ENCODE measurements at regions not wholly inside any gene's neighbourhood (a gene's known extent, or its start where the extent isn't known, plus 50 kb on each side); places are given as distances from the start of the nearest gene placed in this dataset.

DNA sequence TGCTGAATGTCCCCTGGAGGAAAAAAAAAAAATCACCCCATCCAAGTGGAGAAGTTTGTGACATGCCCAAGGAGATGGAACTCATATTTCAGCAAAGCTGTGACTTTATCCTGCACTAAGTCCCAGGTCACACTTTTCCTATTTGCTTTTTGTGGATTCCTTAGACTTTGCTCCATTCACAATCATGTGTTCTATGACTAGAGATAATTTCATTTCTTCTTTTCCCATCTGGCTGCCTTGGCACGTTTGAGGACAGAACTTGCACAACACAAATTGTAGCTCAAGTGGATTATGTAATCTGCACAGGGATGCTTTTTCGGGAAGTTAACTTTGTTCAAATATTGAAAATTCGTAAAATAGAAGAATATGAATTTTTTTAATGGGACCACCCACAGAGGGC lies 100.7 kb upstream of the PTPN1 start:
- H2AFZ ChIP-seq (ENCODE audit: low read depth, low read length): no peak overlapping the region
- CTCF ChIA-PET: no interaction called here
- no peak overlapping the region for H3K4me3 ChIP-seq (replicated peaks in 1 of 3; ENCODE audit: insufficient read depth in 1 of 3, low read depth in 1 of 3, low read length in 3 of 3)
- BruUV-seq (replicated peaks): no TSS peak
- POLR2A ChIA-PET: no interaction called here
- H3K79me2 ChIP-seq (ENCODE audit: control insufficient read depth, insufficient read depth, low read length): no peaks in the 10 kb centered on the region
- TF ChIP-seq POLR2AphosphoS5 (IDR thresholded peaks at IDR 0.05; ENCODE audit: insufficient read depth, low read depth, low read length) (no peak), JUN (IDR thresholded peaks at IDR 0.05; ENCODE audit: borderline replicate concordance, insufficient read depth, insufficient read length, low read depth) (no peak), MYC (IDR thresholded peaks at IDR 0.05; ENCODE audit: low read depth, low read length) (no peak), GATA2 (IDR thresholded peaks at IDR 0.05; ENCODE audit: insufficient read depth, insufficient read length, low read depth, low read length) (no peak), EZH2 (IDR thresholded peaks at IDR 0.05; ENCODE audit: borderline replicate concordance, low read depth, low read length, severe bottlenecking) (no peak), FOS (IDR thresholded peaks at IDR 0.05; ENCODE audit: borderline replicate concordance, insufficient read depth, low read length) (no peak), POLR2A (IDR thresholded peaks at IDR 0.05; ENCODE audit: low read depth, low read length) (no peak)
- TF ChIP-seq, protein P1, sequence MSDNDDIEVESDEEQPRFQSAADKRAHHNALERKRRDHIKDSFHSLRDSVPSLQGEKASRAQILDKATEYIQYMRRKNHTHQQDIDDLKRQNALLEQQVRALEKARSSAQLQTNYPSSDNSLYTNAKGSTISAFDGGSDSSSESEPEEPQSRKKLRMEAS (IDR thresholded peaks at IDR 0.05; ENCODE audit: insufficient read depth, insufficient read length): no peak
- TF ChIP-seq, protein P2, sequence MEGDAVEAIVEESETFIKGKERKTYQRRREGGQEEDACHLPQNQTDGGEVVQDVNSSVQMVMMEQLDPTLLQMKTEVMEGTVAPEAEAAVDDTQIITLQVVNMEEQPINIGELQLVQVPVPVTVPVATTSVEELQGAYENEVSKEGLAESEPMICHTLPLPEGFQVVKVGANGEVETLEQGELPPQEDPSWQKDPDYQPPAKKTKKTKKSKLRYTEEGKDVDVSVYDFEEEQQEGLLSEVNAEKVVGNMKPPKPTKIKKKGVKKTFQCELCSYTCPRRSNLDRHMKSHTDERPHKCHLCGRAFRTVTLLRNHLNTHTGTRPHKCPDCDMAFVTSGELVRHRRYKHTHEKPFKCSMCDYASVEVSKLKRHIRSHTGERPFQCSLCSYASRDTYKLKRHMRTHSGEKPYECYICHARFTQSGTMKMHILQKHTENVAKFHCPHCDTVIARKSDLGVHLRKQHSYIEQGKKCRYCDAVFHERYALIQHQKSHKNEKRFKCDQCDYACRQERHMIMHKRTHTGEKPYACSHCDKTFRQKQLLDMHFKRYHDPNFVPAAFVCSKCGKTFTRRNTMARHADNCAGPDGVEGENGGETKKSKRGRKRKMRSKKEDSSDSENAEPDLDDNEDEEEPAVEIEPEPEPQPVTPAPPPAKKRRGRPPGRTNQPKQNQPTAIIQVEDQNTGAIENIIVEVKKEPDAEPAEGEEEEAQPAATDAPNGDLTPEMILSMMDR (IDR thresholded peaks at IDR 0.05; ENCODE audit: extremely low read depth in 1 of 2, insufficient read depth in 1 of 2, low read depth in 1 of 2, low read length in 2 of 2): no peak
- intact Hi-C loops (cut with micrococcal nuclease): no loop called here
- no peak for FAIRE-seq
- H3K27me3 ChIP-seq (ENCODE audit: control insufficient read depth in 2 of 2, insufficient read depth in 2 of 2, low read length in 2 of 2): peaks cover 6 to 9% of the 10 kb centered on the region in 2 experiments
- H3K9ac ChIP-seq (replicated peaks; ENCODE audit: extremely low read depth, insufficient read depth, low read length): no peak overlapping the region
- no peaks in the 10 kb centered on the region for H3K9me3 ChIP-seq (replicated peaks; ENCODE audit: control insufficient read depth, insufficient read depth, low read length)
- H4K20me1 ChIP-seq (replicated peaks; ENCODE audit: control insufficient read depth, extremely low read depth, insufficient read depth, low read length): no peaks in the 10 kb centered on the region
- dilution Hi-C loops (cut with MboI; ENCODE audit: extremely low pct_ligation_motif_present, low sequenced_read_pairs): no loop called here
- H3K9me1 ChIP-seq (replicated peaks; ENCODE audit: control insufficient read depth, extremely low read depth, insufficient read depth, low read length): no peaks in the 10 kb centered on the region
- no peaks in the 10 kb centered on the region for H3K4me1 ChIP-seq (ENCODE audit: control insufficient read depth, extremely low read depth, insufficient read depth, low read length)
- H3K27ac ChIP-seq (ENCODE audit: insufficient read depth, low read depth, low read length): no peak overlapping the region
- no peak overlapping the region for H3K4me2 ChIP-seq (ENCODE audit: insufficient read depth, low read length)
- no peaks in the 10 kb centered on the region for H3K36me3 ChIP-seq (ENCODE audit: control insufficient read depth in 2 of 2, extremely low read depth in 1 of 2, insufficient read depth in 2 of 2, low read length in 2 of 2)
- no peak for DNase-seq (ENCODE audit: low read depth, low spot score)

Data from endothelial cell of umbilical vein (primary cell).